IMR-90 (cell line): ENCODE measurements at regions not wholly inside any gene's neighbourhood (a gene's known extent, or its start where the extent isn't known, plus 50 kb on each side); places are given as distances from the start of the nearest gene placed in this dataset.

ENCODE experiments used
- ATAC-seq: fragments of 200-7000 bp; cut with Tn5 transposase; 2 replicates; pipeline ENCODE4 v1.9.1; 2020; ENCODE audit warnings: low read depth, mild to moderate bottlenecking, moderate library complexity
- BruUV-seq: library from RNA; stranded (reverse); fragments of 400-500 nt; replicated peaks from 2 replicates; lab custom pipeline; 2021; lab: Mats Ljungman, UMichigan
- CTCF ChIA-PET: fragments of 300-600 bp; formaldehyde crosslinking; extraction: SDS; loops from one replicate; lab custom pipeline; 2021; ENCODE audit warnings: antibody characterized with exemption; lab: Yijun Ruan, JAX
- POLR2A ChIA-PET: fragments of 300-600 bp; sonication (Branson Sonifier 250); formaldehyde crosslinking; loops from one replicate; lab custom pipeline; 2022; ENCODE audit warnings: antibody characterized with exemption; ENCODE audit not compliant: unreplicated experiment; lab: Charles Lee
- DNase-seq: peaks from one replicate; pipeline ENCODE4 v3.0.0; 2013
- H2AFZ ChIP-seq: replicated peaks from 2 replicates; pipeline ENCODE3; 2013; ENCODE audit warnings: low read length, mild to moderate bottlenecking; ENCODE audit not compliant: poor library complexity
- H2AK5ac ChIP-seq: 2 replicates; pipeline ENCODE4 v1.6.1; 2013; ENCODE audit warnings: low read depth, low read length, inconsistent platforms
- H2AK9ac ChIP-seq: replicated peaks from 2 replicates; pipeline ENCODE3; 2013; ENCODE audit warnings: mild to moderate bottlenecking, low read depth, low read length, moderate library complexity; ENCODE audit not compliant: poor library complexity
- H2BK120ac ChIP-seq: 2 replicates; pipeline ENCODE4 v1.6.1; 2013; ENCODE audit warnings: low read depth, low read length, inconsistent platforms
- H2BK15ac ChIP-seq: 3 replicates; pipeline ENCODE4 v1.6.1; 2013; ENCODE audit warnings: low read depth, low read length, inconsistent platforms
- H2BK20ac ChIP-seq: 2 replicates; pipeline ENCODE4 v1.6.1; 2013; ENCODE audit warnings: low read depth, mild to moderate bottlenecking, inconsistent platforms, low read length, moderate library complexity
- H2BK5ac ChIP-seq: 2 replicates; pipeline ENCODE4 v1.6.1; 2013; ENCODE audit warnings: mild to moderate bottlenecking, low read depth, low read length, inconsistent platforms; ENCODE audit not compliant: poor library complexity, severe bottlenecking
- H3K14ac ChIP-seq: replicated peaks from 2 replicates; pipeline ENCODE4 v1.6.1; 2013; ENCODE audit warnings: low read depth, low read length, inconsistent platforms
- H3K18ac ChIP-seq: 2 replicates; pipeline ENCODE4 v1.6.1; 2013; ENCODE audit warnings: low read depth, low read length, control low read depth
- H3K23ac ChIP-seq: 2 replicates; pipeline ENCODE4 v1.6.1; 2013; ENCODE audit warnings: low read depth, low read length, inconsistent platforms
- H3K27ac ChIP-seq: 2 replicates; pipeline ENCODE4 v1.5.1; 2013; ENCODE audit warnings: mild to moderate bottlenecking, control low read depth, low read length; ENCODE audit not compliant: insufficient read depth
- H3K27me3 ChIP-seq: 2 replicates; pipeline ENCODE4 v1.6.1; 2013; ENCODE audit warnings: low read length; ENCODE audit not compliant: control insufficient read depth, insufficient read depth
- H3K36me3 ChIP-seq: 2 replicates; pipeline ENCODE4 v1.6.1; 2013; ENCODE audit warnings: low read length, mixed read lengths; ENCODE audit not compliant: control insufficient read depth, insufficient read depth
- H3K4ac ChIP-seq: 2 replicates; pipeline ENCODE4 v1.6.1; 2013; ENCODE audit warnings: low read depth, low read length, inconsistent platforms
- H3K4me1 ChIP-seq: 2 replicates; pipeline ENCODE4 v1.6.1; 2013; ENCODE audit warnings: low read length, mixed read lengths; ENCODE audit not compliant: control insufficient read depth, insufficient read depth
- H3K4me2 ChIP-seq: 2 replicates; pipeline ENCODE4 v1.6.1; 2013; ENCODE audit warnings: low read depth, mild to moderate bottlenecking, control low read depth, low read length, moderate library complexity
- H3K4me3 ChIP-seq: 2 replicates; pipeline ENCODE4 v1.5.1; 2013; ENCODE audit warnings: low read depth, mild to moderate bottlenecking, control low read depth, low read length, moderate library complexity; ENCODE audit not compliant: insufficient read depth
- H3K56ac ChIP-seq: 2 replicates; pipeline ENCODE4 v1.6.1; 2013; ENCODE audit warnings: low read length, inconsistent platforms; ENCODE audit not compliant: insufficient read depth; ENCODE audit errors: extremely low read depth
- H3K79me1 ChIP-seq, 2 experiments: 2 replicates each; pipeline ENCODE4 v1.6.1; 2013; ENCODE audit warnings: low read length in 2 of 2, inconsistent platforms in 1 of 2, low read depth in 1 of 2
- H3K9ac ChIP-seq: 2 replicates; pipeline ENCODE4 v1.6.1; 2013; ENCODE audit warnings: low read depth, low read length, control low read depth
- H3K9me1 ChIP-seq: 2 replicates; pipeline ENCODE4 v1.6.1; 2013; ENCODE audit warnings: low read length, inconsistent platforms; ENCODE audit not compliant: insufficient read depth
- H3K9me3 ChIP-seq: 2 replicates; pipeline ENCODE4 v1.6.1; 2013; ENCODE audit warnings: low read length; ENCODE audit not compliant: control insufficient read depth, insufficient read depth
- H4K20me1 ChIP-seq: 2 replicates; pipeline ENCODE4 v1.6.1; 2013; ENCODE audit warnings: low read length, inconsistent platforms; ENCODE audit not compliant: insufficient read depth
- H4K5ac ChIP-seq: 2 replicates; pipeline ENCODE4 v1.6.1; 2013; ENCODE audit warnings: mild to moderate bottlenecking, low read depth, low read length, control low read depth
- H4K8ac ChIP-seq, 2 experiments: 2 replicates each; pipeline ENCODE4 v1.6.1; 2013; ENCODE audit warnings: low read depth in 2 of 2, low read length in 2 of 2, control low read depth in 1 of 2, inconsistent platforms in 1 of 2
- H4K91ac ChIP-seq: 2 replicates; pipeline ENCODE4 v1.6.1; 2013; ENCODE audit warnings: low read depth, low read length, inconsistent platforms; ENCODE audit not compliant: insufficient read depth
- CHD1 ChIP-seq: IDR thresholded peaks from 2 replicates; pipeline ENCODE4 v1.6.1; 2012; ENCODE audit warnings: low read depth, low read length, improper control_type of control experiment
- ELK1 ChIP-seq: fragments of 150-350 bp; IDR thresholded peaks from 2 replicates; pipeline ENCODE4 v1.6.1; 2016; ENCODE audit warnings: low read depth, mild to moderate bottlenecking, low read length, moderate library complexity, borderline replicate concordance
- MXI1 ChIP-seq: IDR thresholded peaks from 2 replicates; pipeline ENCODE4 v1.6.1; 2012; ENCODE audit warnings: low read depth, mild to moderate bottlenecking, low read length, moderate library complexity, borderline replicate concordance
- POLR2A ChIP-seq: IDR thresholded peaks from 2 replicates; pipeline ENCODE4 v1.6.1; 2012; ENCODE audit warnings: mild to moderate bottlenecking, low read depth, low read length
- RAD21 ChIP-seq: IDR thresholded peaks from 2 replicates; pipeline ENCODE4 v1.6.1; 2012; ENCODE audit warnings: low read length, improper control_type of control experiment
- USF2 ChIP-seq: fragments of 150-350 bp; IDR thresholded peaks from 2 replicates; pipeline ENCODE4 v1.6.1; 2017; ENCODE audit warnings: mild to moderate bottlenecking, antibody characterized with exemption, low read length, low read depth
- WGBS, 2 experiments: methylation state at CpG; one replicate each; pipeline versions ENCODE4 v1.1.5 to v1.1.7; 2013; ENCODE audit warnings: missing lambda C conversion rate in 2 of 2; ENCODE audit not compliant: insufficient read length in 1 of 2; ENCODE audit errors: extremely low coverage in 2 of 2; 5-methylcytosine and 5-hydroxymethylcytosine counted together
- dilution Hi-C: fragments of 300-500 bp; cut with HindIII; formaldehyde crosslinking; loops from one replicate; pipeline ENCODE4 v1.14.3; 2018; ENCODE audit warnings: low sequenced_read_pairs; ENCODE audit not compliant: unreplicated experiment
- in situ Hi-C: fragments of 300-500 bp; cut with MboI; formaldehyde crosslinking; loops from 3 replicates; pipeline ENCODE4 v1.14.3; 2019; ENCODE audit warnings: low sequenced_read_pairs, inconsistent platforms, mixed read lengths
- intact Hi-C: fragments of 100-400 bp; cut with micrococcal nuclease; formaldehyde crosslinking; loops from 2 replicates; pipeline ENCODE4 v1.10.0; 2022

GRCh38 chr10:118966850-118967125, 62.7 kb upstream of the NANOS1 start:
- intact Hi-C loops: no loop called here
- Histone ChIP-seq H2BK120ac (no peak overlapping the region), H3K9ac (no peak overlapping the region), H4K8ac (no peak overlapping the region), H3K18ac (no peak overlapping the region), H3K36me3 (no peaks in the 10 kb centered on the region), H2BK20ac (no peak overlapping the region), H3K23ac (no peak overlapping the region), H3K9me3 (no peaks in the 10 kb centered on the region; the same call in 1 of the 2 replicates), H4K91ac (no peak overlapping the region), H3K4ac (no peak overlapping the region), H4K5ac (no peak overlapping the region), H2BK5ac (no peak overlapping the region), H3K27ac (no peak overlapping the region), H3K4me2 (no peak overlapping the region), H2AK9ac (no peak overlapping the region), H3K9me1 (no peaks in the 10 kb centered on the region), H3K27me3 (peaks cover 48% of the 10 kb centered on the region), H2AK5ac (no peak overlapping the region), H2BK15ac (no peak overlapping the region), H2AFZ (no peak overlapping the region), H3K56ac (no peak overlapping the region), H3K79me1 (no peaks in the 10 kb centered on the region), H3K4me1 (no peaks in the 10 kb centered on the region), H4K20me1 (no peaks in the 10 kb centered on the region), H3K14ac (no peak overlapping the region), H3K4me3 (no peak overlapping the region)
- DNase-seq: no peak
- BruUV-seq: no TSS peak
- ChIA-PET CTCF (no interaction called here), POLR2A (no interaction called here)
- in situ Hi-C loops: no loop called here
- dilution Hi-C loops: no loop called here
- TF ChIP-seq POLR2A: no peak
- no peak for TF ChIP-seq ELK1
- no peak for TF ChIP-seq CHD1
- no peak for TF ChIP-seq USF2
- no peak for TF ChIP-seq RAD21
- TF ChIP-seq MXI1: no peak
- no peak for ATAC-seq
- 40% methylated on average over 1 of the region's 4 CpGs; no CpG with 5 or more reads in 1 of the 2 experiments for WGBS, 2 experiments
